ENCODE measurements at regions not wholly inside any gene's neighbourhood (a gene's known extent, or its start where the extent isn't known, plus 50 kb on each side); places are given as distances from the start of the nearest gene placed in this dataset.

GRCh38 chr1:227434808-227435444 is 116.6 kb upstream of the CDC42BPA start:
- WGBS (ENCODE audit: insufficient coverage, insufficient replicate concordance, low lambda C conversion rate, missing lambda C conversion rate), result 0% methylated on average over 3 of the region's 3 CpGs
- H3K9me3 ChIP-seq (replicated peaks; ENCODE audit: control insufficient read depth, insufficient read depth, low read length), result no peaks in the 10 kb centered on the region
- H3K4me1 ChIP-seq (ENCODE audit: control insufficient read depth, insufficient read depth, low read length), result no peaks in the 10 kb centered on the region
- H3K27me3 ChIP-seq (replicated peaks in 1 of 2; ENCODE audit: control insufficient read depth in 2 of 2, insufficient read depth in 2 of 2, low read length in 1 of 2), result no peaks in the 10 kb centered on the region
- no peak overlapping the region for H2AFZ ChIP-seq (ENCODE audit: control insufficient read depth, low read depth, low read length)
- DNase-seq (ENCODE audit: low read depth, low spot score) (no peak), ATAC-seq (no peak), FAIRE-seq (no peak)
- no peak overlapping the region for H3K9ac ChIP-seq (ENCODE audit: control insufficient read depth, insufficient read depth, low read length)
- no peak overlapping the region for H3K4me3 ChIP-seq
- ChIA-PET RAD21 (ENCODE audit: unreplicated experiment) (interaction anchor here (0.7 kb wide), 1 partner anchor 812 kb away, joined by 3 read pairs; no protein-coding TSS in a partner anchor), SMC1A (ENCODE audit: uncharacterized antibody, unreplicated experiment) (interaction anchor here (0.6 kb wide), 1 partner anchor 186 kb away, joined by 3 read pairs; no protein-coding TSS in a partner anchor), CTCF (interaction anchor here (0.7 kb wide), 1 partner anchor 466 kb away, joined by 3 read pairs; no protein-coding TSS in a partner anchor), POLR2A (interaction anchor here (0.7 kb wide), 1 partner anchor 773 kb away, joined by 5 read pairs; no protein-coding TSS in a partner anchor)
- no peaks in the 10 kb centered on the region for H4K20me1 ChIP-seq (ENCODE audit: control insufficient read depth, insufficient read depth)
- intact Hi-C loops (cut with micrococcal nuclease; ENCODE audit: unreplicated experiment), result loop anchor here (5.0 to 10.0 kb wide), 2 partner anchors 200 to 523 kb away; no protein-coding TSS in a partner anchor
- no peak overlapping the region for H3K4me2 ChIP-seq (ENCODE audit: control insufficient read depth, insufficient read depth)
- no TSS peak for BruUV-seq (replicated peaks)
- in situ Hi-C loops (cut with MboI), result loop anchor here (10.0 kb wide), 1 partner anchor 520 kb away; no protein-coding TSS in a partner anchor
- no peaks in the 10 kb centered on the region for H3K36me3 ChIP-seq (ENCODE audit: control insufficient read depth in 2 of 2, insufficient read depth in 2 of 2, low read length in 1 of 2)
- no peak overlapping the region for H3K27ac ChIP-seq (ENCODE audit: control insufficient read depth, insufficient read depth)
- H3K79me2 ChIP-seq (ENCODE audit: control insufficient read depth, insufficient read depth, low read length), result no peaks in the 10 kb centered on the region
- TF ChIP-seq ZSCAN29 (IDR thresholded peaks at IDR 0.05) (no peak), MEF2A (IDR thresholded peaks at IDR 0.05; ENCODE audit: insufficient read depth, low read depth, low read length) (no peak)

GRCh38 chr1:227433663-227434341 is 115.5 kb upstream of the CDC42BPA start:
- TF ChIP-seq POU2F2 (IDR thresholded peaks at IDR 0.05; ENCODE audit: borderline replicate concordance, low read depth, low read length) (no peak), SMAD1 (IDR thresholded peaks at IDR 0.05; ENCODE audit: low read depth, partially characterized antibody) (no peak), MEF2B (IDR thresholded peaks at IDR 0.05; ENCODE audit: partially characterized antibody, poor library complexity, severe bottlenecking) (no peak), TCF12 (IDR thresholded peaks at IDR 0.05; ENCODE audit: low read depth, low read length) (no peak), SMAD5 (IDR thresholded peaks at IDR 0.05; ENCODE audit: low read depth) (no peak), ETV6 (conservative IDR thresholded peaks at IDR 0.05 in 1 of 2, IDR thresholded peaks at IDR 0.05 in 1 of 2; ENCODE audit: borderline replicate concordance in 1 of 2, low read depth in 1 of 2) (no peak), SUZ12 (IDR thresholded peaks at IDR 0.05; ENCODE audit: unreplicated experiment) (no peak), SPI1 (IDR thresholded peaks at IDR 0.05; ENCODE audit: borderline replicate concordance, insufficient read depth, low read depth, low read length) (no peak), PML (IDR thresholded peaks at IDR 0.05; ENCODE audit: low read length) (no peak), CBX3 (IDR thresholded peaks at IDR 0.05; ENCODE audit: borderline replicate concordance, low read depth) (no peak), SREBF1 (IDR thresholded peaks at IDR 0.05; ENCODE audit: low read length) (no peak), BRCA1 (IDR thresholded peaks at IDR 0.05; ENCODE audit: low read depth, low read length) (no peak), RB1 (IDR thresholded peaks at IDR 0.05; ENCODE audit: borderline replicate concordance) (no peak), IKZF1 (conservative IDR thresholded peaks at IDR 0.05) (no peak)
- no peak for ATAC-seq
- intact Hi-C loops (cut with micrococcal nuclease; ENCODE audit: unreplicated experiment) (loop anchor here (10.0 kb wide), 1 partner anchor 199 kb away; no protein-coding TSS in a partner anchor), in situ Hi-C loops (cut with MboI) (loop anchor here (10.0 kb wide), 1 partner anchor 519 kb away; no protein-coding TSS in a partner anchor)
- Histone ChIP-seq H4K20me1 (ENCODE audit: control insufficient read depth, insufficient read depth) (no peaks in the 10 kb centered on the region), H3K4me2 (ENCODE audit: control insufficient read depth, insufficient read depth) (no peak overlapping the region), H3K36me3 (ENCODE audit: control insufficient read depth in 2 of 2, insufficient read depth in 2 of 2, low read length in 1 of 2) (no peaks in the 10 kb centered on the region), H3K27ac (ENCODE audit: control insufficient read depth, insufficient read depth) (no peak overlapping the region), H3K9ac (ENCODE audit: control insufficient read depth, insufficient read depth, low read length) (no peak overlapping the region), H3K27me3 (replicated peaks in 1 of 2; ENCODE audit: control insufficient read depth in 2 of 2, insufficient read depth in 2 of 2, low read length in 1 of 2) (no peaks in the 10 kb centered on the region), H3K4me3 (no peak overlapping the region), H3K9me3 (replicated peaks; ENCODE audit: control insufficient read depth, insufficient read depth, low read length) (no peaks in the 10 kb centered on the region), H3K79me2 (ENCODE audit: control insufficient read depth, insufficient read depth, low read length) (no peaks in the 10 kb centered on the region), H2AFZ (ENCODE audit: control insufficient read depth, low read depth, low read length) (no peak overlapping the region), H3K4me1 (ENCODE audit: control insufficient read depth, insufficient read depth, low read length) (no peaks in the 10 kb centered on the region)
- ChIA-PET RAD21 (ENCODE audit: unreplicated experiment) (no interaction called here), SMC1A (ENCODE audit: uncharacterized antibody, unreplicated experiment) (no interaction called here), POLR2A (interaction anchor here (0.6 to 0.7 kb wide), 2 partner anchors 40 to 772 kb away, joined by 3 to 5 read pairs; no protein-coding TSS in a partner anchor), CTCF (interaction anchor here (0.6 kb wide), 1 partner anchor 482 kb away, joined by 3 read pairs; no protein-coding TSS in a partner anchor)
- FAIRE-seq, result no peak
- WGBS (ENCODE audit: insufficient coverage, insufficient replicate concordance, low lambda C conversion rate, missing lambda C conversion rate), result 56% methylated on average over 8 of the region's 8 CpGs
- DNase-seq (ENCODE audit: low read depth, low spot score), result no peak
- BruUV-seq (replicated peaks), result no TSS peak

Data from GM12878 (cell line).